ENCODE measurements at regions not wholly inside any gene's neighbourhood (a gene's known extent, or its start where the extent isn't known, plus 50 kb on each side); places are given as distances from the start of the nearest gene placed in this dataset.

GRCh38 chr7:26060733-26061677, 91.0 kb upstream of the NFE2L3 start:
- TF ChIP-seq, protein P1, sequence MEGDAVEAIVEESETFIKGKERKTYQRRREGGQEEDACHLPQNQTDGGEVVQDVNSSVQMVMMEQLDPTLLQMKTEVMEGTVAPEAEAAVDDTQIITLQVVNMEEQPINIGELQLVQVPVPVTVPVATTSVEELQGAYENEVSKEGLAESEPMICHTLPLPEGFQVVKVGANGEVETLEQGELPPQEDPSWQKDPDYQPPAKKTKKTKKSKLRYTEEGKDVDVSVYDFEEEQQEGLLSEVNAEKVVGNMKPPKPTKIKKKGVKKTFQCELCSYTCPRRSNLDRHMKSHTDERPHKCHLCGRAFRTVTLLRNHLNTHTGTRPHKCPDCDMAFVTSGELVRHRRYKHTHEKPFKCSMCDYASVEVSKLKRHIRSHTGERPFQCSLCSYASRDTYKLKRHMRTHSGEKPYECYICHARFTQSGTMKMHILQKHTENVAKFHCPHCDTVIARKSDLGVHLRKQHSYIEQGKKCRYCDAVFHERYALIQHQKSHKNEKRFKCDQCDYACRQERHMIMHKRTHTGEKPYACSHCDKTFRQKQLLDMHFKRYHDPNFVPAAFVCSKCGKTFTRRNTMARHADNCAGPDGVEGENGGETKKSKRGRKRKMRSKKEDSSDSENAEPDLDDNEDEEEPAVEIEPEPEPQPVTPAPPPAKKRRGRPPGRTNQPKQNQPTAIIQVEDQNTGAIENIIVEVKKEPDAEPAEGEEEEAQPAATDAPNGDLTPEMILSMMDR (IDR thresholded peaks at IDR 0.05; ENCODE audit: borderline replicate concordance), result no peak

DNA sequence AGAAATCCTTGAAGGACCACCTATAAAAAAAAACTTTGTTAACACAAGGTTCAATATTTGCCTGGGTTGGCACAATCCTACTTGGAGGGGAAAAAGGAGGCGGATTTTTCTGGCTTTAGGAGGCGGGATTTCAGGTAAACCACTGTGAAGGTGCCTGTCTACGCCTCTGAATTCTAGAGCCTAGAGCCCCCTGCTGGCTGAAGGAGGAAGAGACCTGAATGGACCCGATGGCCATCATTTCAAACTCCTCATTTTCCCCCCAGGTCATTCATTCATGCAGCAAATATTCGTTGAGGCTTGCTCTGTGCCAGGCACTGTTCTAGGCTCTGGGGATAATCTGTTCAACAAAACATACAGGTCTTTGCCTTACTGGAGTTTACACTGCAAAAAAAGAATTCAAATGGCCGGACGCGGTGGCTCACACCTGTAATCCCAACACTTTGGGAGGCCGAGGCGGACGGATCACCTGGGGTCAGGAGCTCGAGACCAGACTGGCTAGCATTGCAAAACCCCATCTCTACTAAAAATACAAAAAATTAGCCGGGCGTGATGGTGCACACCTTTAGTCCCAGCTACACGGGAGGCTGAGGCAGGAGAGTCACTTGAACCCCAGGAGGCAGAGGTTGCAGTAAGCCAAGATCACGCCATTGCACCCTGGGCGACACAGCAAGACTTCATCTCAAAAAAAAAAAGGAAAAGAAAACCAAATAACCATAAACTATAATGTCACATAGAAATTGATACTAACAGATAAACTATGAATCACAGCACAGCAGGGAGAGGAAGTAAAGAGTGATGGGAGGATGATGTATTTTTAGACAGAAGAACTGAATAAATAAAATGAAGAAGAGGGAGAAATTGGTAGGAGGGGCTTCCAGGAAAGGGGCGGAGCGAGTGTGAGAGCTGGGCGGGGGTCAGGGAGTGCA, 90.1 kb upstream of the NFE2L3 start:
- no peaks in the 10 kb centered on the region for H3K4me1 ChIP-seq
- H3K27me3 ChIP-seq (ENCODE audit: low read depth), result peaks cover 67% of the 10 kb centered on the region
- H3K9me3 ChIP-seq (replicated peaks), result no peaks in the 10 kb centered on the region
- TF ChIP-seq, protein P1 (IDR thresholded peaks at IDR 0.05; ENCODE audit: borderline replicate concordance), result peak; percentile 83
- H3K36me3 ChIP-seq, result no peaks in the 10 kb centered on the region
- intact Hi-C loops (cut with micrococcal nuclease), result loop anchor here (2.0 kb wide), 1 partner anchor 169 kb away; no protein-coding TSS in a partner anchor
- H3K27ac ChIP-seq (replicated peaks), result no peak overlapping the region
- DNase-seq, result peak; percentile 41
- H3K4me3 ChIP-seq, result no peak overlapping the region

More at GRCh38 chr7:26060733-26061677, 91.0 kb upstream of the NFE2L3 start:
- DNase-seq, result no peak
- Histone ChIP-seq H3K27ac (replicated peaks) (no peak overlapping the region), H3K4me3 (no peak overlapping the region), H3K36me3 (no peaks in the 10 kb centered on the region), H3K4me1 (no peaks in the 10 kb centered on the region), H3K27me3 (ENCODE audit: low read depth) (peaks cover 65% of the 10 kb centered on the region), H3K9me3 (replicated peaks) (no peaks in the 10 kb centered on the region)
- intact Hi-C loops (cut with micrococcal nuclease), result no loop called here

GRCh38 chr7:26065652-26066051, 86.3 kb upstream of the NFE2L3 start:
- Histone ChIP-seq H3K27ac (replicated peaks) (no peak overlapping the region), H3K4me1 (no peaks in the 10 kb centered on the region), H3K27me3 (ENCODE audit: low read depth) (peaks cover 63% of the 10 kb centered on the region), H3K9me3 (replicated peaks) (no peaks in the 10 kb centered on the region), H3K4me3 (no peak overlapping the region), H3K36me3 (no peaks in the 10 kb centered on the region)
- intact Hi-C loops (cut with micrococcal nuclease), result no loop called here
- DNase-seq, result no peak
- TF ChIP-seq, protein P1 (IDR thresholded peaks at IDR 0.05; ENCODE audit: borderline replicate concordance), result no peak

GRCh38 chr7:26066736-26067135, 85.3 kb upstream of the NFE2L3 start:
- DNase-seq, result no peak
- Histone ChIP-seq H3K27ac (replicated peaks) (no peak overlapping the region), H3K4me3 (no peak overlapping the region), H3K27me3 (ENCODE audit: low read depth) (peaks cover 63% of the 10 kb centered on the region), H3K4me1 (no peaks in the 10 kb centered on the region), H3K9me3 (replicated peaks) (no peaks in the 10 kb centered on the region), H3K36me3 (no peaks in the 10 kb centered on the region)
- TF ChIP-seq, protein P1 (IDR thresholded peaks at IDR 0.05; ENCODE audit: borderline replicate concordance), result no peak
- intact Hi-C loops (cut with micrococcal nuclease), result no loop called here

GRCh38 chr7:26070290-26070689, 81.7 kb upstream of the NFE2L3 start:
- Histone ChIP-seq H3K27me3 (ENCODE audit: low read depth) (peaks cover 54% of the 10 kb centered on the region), H3K9me3 (replicated peaks) (no peaks in the 10 kb centered on the region), H3K36me3 (no peaks in the 10 kb centered on the region), H3K4me3 (no peak overlapping the region), H3K27ac (replicated peaks) (no peak overlapping the region), H3K4me1 (no peaks in the 10 kb centered on the region)
- DNase-seq, result no peak
- TF ChIP-seq, protein P1 (IDR thresholded peaks at IDR 0.05; ENCODE audit: borderline replicate concordance), result no peak
- intact Hi-C loops (cut with micrococcal nuclease), result no loop called here

Measured in left ventricle myocardium inferior (tissue), 1 donor.